GM19372 (cell line): ENCODE measurements at regions not wholly inside any gene's neighbourhood (a gene's known extent, or its start where the extent isn't known, plus 50 kb on each side); places are given as distances from the start of the nearest gene placed in this dataset.

ENCODE experiments used
- ATAC-seq: cut with Tn5 transposase; IDR thresholded peaks from one replicate; pipeline ENCODE4 v1.9.1; 2021; ENCODE audit warnings: mild to moderate bottlenecking, low read depth, moderate library complexity; ENCODE audit not compliant: unreplicated experiment

DNA sequence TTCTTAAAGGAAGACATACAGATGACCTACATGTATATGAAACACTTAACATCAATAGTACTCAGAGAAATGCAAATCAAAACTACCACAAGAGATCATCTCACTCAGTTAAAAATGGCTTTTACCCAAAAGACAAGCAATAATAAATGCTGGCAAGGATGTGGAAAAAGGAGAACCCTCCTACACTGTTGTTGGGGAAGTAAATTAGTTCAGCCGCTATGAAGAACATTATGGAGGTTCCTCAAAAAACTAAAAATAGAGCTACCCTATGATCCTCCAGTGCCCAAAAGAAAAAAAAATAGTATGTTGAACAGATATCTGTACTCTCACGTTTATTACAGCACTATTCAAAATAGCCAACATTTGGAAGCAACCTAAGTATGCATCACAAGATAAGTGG lies 1579.4 kb upstream of the TMEFF2 start:
- no peak for ATAC-seq

DNA sequence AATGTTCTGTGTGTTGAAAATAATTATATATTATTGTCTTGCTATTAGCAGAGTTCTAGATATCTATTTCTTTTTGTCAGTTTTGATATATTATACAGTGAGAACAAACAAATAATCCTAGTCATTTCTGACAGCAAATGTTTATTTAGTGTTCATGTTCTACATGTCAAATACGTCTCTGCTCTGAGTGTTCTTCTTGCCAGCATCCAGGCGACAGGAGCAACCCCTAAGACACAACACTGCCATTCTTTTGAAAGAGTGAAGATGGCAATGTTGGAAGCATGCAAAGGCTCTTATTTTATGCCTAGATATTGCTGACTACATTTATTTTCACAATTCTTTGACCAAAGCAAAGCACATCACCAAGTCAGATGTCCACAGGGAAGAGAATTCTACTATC lies 1556.6 kb upstream of the TMEFF2 start:
- ATAC-seq = no peak

DNA sequence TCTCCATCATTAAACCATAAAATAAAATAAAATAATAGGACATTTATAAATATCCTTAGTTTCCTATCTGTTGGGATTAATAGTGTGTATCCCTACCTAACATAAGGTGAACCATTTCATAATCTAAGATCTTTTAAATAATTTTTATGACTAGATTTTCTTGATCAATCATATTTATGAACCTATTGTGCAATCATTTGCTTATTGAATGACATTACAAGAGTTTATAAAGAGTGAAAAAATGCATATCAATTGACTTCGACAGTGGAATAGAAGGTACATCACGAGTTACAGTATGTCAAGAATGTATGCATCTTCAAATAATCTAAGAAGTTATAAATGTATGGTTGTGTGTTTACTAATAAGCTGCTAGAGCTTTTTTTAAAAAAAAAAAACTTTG lies 1554.8 kb upstream of the TMEFF2 start:
- no peak for ATAC-seq

DNA sequence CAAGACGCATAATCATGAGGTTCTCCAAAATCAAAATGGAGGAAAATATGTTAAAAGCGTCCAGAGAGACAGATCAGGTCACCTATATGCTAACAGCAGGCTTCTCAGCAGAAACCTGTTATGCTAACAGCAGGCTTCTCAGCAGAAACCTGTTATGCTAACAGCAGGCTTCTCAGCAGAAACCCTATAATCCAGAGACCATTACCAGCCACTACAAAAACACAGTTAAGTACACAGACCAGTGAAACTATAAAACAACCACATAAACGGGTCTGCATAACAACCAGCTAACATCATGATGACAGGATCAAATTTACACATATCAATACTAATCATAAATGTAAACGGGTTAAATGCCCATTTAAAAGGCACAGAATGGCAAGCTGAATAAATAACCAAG lies 1548.4 kb upstream of the TMEFF2 start:
- no peak for ATAC-seq

DNA sequence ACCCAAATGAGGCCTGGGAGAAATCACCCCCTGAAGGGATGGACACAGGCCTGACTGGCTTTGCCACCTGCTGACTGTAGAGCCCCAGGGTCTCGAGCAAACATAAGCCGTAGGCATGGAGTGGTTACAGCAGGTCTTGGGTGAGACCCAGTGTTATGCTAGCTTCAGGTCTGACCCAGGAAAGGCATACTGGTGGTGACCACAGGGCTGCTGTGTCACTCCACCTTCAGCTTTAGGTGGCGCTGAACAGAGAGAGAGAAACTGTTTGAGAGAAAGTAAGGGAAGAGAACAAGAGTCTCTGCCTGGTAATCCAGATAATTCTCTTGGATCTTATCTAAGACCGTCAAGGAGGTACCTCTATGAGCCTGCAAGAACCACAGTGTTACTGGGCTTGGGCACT lies 1544.2 kb upstream of the TMEFF2 start:
- no peak for ATAC-seq

DNA sequence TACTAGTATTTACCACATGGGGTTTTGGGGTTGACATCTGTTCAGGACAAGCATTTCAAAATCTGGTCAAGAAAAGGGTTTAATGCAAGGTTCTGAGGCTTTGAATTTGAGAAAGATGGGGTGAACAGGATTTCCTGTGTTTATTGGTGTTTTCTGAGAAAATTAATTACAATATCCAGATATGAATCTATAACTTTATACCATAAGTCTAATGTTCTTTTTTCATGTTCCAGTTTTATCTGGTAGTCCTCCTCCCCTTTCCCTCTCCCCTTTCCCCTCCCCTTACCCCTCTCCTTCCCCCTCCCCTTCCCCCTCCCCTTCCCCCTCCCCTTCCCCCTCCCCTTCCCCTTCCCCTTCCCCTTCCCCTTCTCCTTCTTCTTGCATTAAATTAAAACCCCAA lies 1518.2 kb upstream of the TMEFF2 start:
- ATAC-seq = no peak

DNA sequence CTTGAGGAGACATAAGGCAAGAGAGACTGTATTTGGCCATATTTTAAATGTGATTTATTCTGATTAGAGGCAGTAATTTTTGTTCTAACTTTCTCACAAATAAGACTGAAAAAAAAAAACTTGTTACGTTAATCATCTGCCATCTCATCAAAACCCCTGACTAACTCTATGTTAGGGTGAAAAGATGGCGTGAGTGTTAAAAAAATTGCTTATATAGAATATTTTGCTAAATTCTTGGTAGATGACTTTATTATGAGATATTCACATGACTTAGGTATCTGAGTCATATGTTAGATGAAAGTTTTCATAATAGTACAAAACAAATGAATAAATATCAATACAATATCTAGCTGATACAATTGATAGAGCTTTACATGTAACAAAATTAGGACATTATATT lies 1508.7 kb upstream of the TMEFF2 start:
- no peak for ATAC-seq

DNA sequence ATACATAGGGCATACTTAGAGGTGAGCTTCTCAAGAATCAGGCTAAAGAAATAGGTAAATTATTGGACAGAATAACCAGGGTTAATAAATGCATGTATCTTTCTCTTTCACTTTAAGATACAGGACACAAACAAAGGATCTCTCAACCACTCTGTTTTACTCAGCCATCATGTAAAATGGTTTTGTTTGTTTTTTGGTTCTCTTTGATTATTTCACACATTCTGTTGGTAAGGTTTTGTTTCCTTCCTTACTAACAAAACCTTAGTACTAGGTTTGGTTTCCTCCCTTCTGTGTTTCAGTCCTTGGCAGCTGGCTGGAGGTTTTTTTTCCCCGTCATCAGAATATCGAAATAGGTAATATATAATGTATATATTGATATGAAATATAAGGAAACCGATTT lies 1506.8 kb upstream of the TMEFF2 start:
- no peak for ATAC-seq

DNA sequence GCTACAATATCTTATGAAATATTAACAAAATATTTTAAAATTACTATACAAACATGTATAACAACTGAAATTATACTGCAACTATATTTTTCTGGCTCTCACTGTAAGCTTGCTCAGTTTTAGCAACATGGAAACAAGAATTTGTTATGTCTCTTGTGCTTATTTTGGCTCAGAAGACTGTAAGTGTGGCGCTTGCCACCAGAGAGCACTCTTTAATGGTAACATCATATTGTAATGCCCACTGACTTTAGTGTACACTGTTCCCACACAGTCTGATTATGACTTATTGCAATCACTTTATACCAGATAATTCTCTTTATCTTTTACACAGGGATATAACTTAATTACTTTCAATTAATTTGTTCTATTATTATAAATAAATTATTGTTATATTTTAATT lies 1500.6 kb upstream of the TMEFF2 start:
- ATAC-seq = peak; percentile 51

DNA sequence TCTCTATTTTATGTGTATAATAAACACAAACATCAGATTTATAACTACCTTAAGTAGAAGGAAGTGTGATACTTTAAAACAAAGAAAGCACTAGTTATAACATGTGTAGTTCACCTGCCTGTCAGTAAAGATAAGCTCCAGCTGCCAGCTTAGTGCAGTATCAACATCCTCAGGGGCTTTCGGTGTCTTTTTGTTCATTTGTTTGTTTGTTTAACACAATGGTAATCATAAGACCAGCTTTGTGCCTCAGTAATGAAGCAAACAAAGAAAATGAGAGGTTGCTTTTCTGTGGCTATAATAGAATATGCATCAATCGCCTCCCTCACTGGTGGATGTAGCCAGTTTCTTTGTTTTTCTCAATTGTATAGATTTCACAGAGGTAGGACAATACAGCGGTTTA lies 1499.0 kb upstream of the TMEFF2 start:
- ATAC-seq = no peak

DNA sequence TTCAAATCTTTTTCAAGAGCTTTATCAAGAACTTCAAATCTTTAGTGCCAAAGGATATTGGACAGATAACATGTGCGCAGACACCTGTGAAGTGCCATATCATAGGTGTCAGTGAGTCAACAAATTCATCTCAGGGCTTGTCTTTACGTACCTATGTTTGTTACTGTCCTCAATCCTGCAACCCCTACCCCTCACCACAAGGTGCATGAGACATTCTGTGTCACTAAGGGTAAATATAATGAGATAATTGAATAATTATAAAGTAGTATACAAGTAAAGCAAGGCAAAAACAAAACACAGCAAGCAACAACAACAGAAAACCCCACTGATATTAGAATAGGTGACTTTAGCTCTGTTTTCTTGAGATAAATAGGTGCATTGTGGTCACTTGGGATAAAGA lies 1495.8 kb upstream of the TMEFF2 start:
- no peak for ATAC-seq

DNA sequence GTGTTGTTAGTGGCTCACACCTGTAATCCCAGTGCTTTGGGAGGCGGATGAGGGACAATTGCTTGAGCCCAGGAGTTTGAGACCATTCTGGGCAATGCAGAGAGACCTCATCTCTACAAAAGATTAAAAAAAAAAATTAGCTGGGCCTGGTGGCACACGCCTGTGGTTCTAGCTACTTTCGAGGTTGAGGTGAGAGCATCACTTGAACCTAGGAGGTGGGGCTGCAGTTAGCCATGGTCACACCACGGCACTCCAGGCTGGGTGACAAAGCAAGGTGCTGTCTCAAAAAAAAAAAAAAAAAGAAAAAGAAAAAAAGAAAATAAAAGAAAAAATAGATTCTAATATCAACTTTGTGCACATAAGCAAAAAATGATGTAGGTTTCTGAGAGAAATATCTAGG lies 1492.5 kb upstream of the TMEFF2 start:
- no peak for ATAC-seq

DNA sequence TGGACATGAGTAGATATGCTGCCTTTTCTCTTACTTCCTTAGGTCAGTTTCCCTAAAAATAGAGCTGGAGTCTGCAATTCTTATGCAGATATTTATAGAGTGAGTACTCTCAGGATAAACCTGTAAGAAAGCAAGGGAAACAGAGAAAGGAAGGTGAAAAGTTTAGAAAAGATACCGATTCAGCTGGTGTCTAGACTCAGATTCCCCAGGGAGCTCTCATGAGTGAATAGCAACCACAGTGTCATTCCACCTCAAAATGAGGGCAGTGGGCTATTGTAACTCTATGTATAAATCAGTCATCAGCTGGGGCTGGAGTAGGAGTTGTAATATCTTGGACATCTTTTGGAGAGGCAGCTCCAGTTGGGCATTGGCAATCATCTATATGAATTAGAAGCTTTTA lies 1485.1 kb upstream of the TMEFF2 start:
- ATAC-seq = no peak

DNA sequence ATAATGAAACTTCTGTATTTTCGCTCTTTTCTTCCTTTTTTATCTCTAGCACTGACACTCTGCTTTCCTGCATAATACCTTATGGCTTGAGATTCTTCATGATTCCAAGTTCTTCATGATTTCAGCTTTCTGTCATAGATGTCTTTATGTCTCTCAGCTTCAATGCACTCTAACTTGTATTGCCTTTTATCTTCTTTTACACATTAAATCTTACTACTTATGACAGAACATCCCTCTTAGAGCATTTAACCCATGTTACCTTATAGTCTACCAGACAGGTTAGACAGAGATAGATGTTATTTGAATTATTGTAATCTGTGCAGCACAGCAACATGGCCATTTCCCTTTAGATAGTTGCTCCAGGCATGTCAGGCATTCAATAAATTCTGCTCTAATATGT lies 1475.7 kb upstream of the TMEFF2 start:
- no peak for ATAC-seq

DNA sequence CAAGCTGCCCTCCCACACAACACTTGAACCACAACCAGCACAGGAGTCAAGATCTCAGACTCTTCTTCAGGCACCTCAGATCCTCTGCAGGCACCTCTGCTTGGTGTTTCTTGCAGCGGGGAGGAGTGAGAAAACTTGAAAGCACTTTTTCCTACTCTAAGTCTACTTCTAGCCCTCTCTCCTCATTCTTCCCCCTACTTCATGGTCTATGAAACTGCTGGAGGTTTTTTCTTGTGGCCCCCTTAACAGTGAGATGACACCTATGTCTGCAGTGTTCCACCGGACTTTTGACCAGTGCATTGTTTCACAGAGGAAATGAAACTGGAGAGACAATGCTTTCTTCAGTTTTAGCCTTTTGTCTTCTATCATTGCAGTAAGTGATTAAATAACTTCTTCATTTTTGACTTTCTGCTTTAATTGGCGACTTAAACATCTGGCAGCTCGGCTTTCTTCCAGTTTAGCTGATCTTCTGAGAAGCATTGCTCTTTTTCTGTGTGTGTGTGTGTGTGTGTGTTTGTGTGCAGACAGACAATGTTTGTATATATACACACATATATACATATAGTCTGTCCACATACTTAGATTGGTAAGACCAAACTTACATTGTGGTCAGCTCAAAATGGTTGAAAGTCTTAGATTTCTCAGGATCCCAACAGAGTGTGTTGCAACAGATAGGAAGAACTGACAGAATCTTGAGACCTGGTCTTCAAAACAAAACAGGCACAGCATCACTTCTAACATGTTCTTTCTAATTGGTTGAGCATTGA lies 1474.0 kb upstream of the TMEFF2 start:
- no peak for ATAC-seq

DNA sequence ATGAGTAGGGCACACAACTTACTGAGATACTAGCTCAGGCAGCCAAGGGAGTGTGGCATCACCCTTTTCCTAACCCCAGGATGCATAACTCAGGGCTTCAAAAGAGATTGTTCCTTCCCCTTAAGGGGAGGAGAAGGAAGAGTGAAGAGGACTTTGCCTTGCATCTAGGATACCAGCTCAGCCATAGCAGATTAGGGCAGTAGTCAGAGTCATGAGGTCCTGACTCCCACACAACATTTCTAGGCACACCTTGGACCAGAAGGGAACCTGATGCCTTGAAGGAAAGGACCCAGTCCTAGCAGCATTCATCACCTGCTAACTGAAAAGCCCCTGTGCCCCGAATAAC lies 1433.2 kb upstream of the TMEFF2 start:
- ATAC-seq = no peak

DNA sequence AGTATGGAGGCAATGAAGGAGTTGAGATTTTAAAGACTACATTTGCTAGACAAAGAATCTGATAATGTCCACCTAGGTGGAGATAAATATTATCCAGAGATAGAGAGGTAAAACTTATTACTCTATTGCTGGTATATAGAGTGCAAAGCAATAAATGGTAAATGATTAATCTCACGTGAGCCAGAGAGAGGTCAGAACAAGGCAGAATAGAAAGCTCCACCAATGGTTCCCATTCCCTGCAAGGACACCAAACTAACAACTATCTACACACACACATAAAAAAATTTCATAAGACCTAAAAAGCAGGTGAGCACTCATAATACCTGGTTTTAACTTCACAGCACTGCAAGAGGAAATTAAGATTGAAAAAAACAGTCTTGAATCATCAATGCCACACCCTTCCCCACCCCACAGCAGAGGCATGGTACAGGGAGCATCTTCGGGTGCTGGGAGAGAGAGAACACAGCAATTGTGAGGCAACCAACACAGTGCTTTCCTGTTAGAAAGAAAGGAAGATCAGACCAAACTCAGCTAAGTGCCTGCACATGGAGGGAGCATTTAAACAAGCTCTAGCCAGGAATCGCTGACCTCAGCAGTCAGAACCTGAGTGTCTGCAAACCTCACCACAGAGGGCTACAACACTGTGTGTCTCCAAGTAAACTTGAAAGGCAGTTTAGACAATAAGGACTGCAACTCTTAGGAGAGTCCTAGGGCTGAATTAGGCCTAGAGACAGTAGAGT lies 1432.6 kb upstream of the TMEFF2 start:
- no peak for ATAC-seq

DNA sequence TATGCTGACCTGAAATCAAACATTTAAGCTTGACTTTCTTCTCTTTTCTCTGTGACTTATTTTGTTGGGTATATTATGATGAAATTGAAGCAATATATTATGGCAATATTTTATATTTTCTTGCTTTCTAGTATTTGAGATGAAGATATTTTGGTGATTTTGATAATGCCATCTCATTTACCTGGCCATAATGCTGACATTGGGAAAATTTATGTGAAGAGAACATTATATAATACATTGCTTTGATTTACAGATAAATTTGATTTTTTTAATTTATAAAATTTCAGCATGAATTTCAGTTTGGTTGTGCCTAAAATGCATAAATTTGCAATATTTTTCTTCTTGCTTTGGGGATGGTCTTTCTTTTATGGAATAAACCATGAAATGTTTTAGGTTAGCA lies 1413.7 kb upstream of the TMEFF2 start:
- no peak for ATAC-seq

DNA sequence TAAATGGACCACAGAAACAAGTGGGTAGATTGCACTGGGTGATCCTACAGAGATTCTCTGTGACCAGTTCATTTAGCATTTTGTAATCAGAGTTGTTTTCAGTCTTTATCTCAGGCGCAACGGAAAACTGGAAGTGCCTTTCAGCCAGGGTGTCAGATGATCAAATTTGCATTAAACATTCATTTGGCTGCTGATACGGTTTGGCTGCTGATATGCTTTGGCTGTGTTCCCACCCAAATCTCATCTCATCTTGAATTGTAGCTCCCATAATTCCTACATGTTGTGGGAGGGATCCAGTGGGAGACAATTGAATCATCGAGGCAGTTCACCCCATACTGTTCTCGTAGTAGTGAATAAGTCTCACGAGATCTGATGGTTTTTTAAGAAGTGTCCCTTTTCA lies 1396.1 kb upstream of the TMEFF2 start:
- no peak for ATAC-seq

DNA sequence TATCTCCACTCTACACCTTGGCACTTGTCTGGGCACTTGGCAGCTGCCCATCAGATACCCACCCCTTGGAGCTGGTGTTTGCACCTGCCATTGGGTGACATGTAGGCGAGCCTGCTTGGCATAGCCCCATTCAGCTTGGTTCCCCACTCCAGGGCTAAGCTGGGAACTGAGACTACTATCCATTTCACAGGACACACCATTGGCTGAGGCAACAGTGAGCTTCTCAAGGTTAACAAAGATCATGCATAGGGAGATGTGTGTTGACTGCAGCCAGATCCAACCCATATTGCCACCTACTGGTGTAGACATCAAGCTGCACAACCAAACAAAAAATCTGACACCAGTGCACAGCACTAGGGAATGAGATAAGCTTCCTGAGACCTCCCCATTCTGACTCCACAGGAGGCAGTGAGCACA lies 1389.8 kb upstream of the TMEFF2 start:
- peak; percentile 91 for ATAC-seq

DNA sequence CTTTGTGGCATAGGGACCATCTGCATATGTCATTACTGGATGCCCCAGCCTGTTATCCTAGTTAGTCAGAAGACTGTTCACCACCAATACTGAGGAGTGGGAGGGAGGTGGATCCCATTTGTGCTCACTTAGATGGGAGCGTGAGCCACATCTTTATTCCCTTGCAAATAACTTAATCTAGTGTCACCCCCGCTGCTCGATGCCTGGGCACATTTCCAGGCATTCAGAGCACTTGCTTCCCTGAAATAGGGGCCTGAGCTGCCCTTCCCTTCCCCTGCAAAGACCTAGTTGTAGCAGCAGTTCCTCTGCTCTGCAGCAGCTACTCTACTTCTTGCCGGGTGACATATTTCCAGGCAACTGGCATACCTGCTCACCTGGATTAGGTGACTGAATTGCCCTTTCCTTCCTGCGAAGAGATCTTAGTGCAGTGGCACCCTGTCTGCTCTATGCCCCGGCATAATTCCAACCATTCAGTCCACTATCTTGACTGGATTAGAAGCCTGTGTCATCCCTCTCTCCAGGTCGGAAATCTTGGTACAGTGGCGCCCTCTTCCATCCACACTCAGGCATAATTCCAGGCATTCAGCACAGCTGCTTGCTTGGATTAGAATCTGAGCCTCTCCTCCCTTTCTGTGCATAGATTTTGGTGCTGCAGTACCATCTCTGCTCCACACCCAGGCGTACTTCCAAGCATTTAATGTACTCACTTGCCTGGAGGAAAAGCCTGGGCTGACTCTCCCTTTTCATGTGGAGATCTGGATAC lies 1389.1 kb upstream of the TMEFF2 start:
- ATAC-seq = no peak

DNA sequence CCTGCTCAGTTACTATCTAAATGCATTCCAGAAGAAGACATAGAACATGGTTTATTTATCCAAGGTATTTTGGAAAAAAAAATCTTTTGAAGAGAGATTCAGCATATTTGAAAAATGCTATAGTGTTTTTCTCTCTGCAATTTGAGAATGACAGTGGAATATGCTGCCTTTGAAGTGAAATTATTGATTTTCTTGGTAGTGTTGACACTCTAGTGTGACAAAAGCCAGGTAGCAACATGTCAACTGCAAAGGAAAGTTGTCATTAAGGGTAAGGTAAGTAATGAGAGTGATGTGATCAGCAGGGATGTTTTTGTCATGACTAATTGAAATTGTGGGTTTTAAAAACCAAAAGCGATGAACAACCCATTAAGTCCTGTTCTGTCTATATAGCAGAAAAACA lies 1387.1 kb upstream of the TMEFF2 start:
- no peak for ATAC-seq
